Upper lobe of left lung (tissue), 4 donors: ENCODE measurements at regions not wholly inside any gene's neighbourhood (a gene's known extent, or its start where the extent isn't known, plus 50 kb on each side); places are given as distances from the start of the nearest gene placed in this dataset.

ENCODE experiments used
- EP300 ChIP-seq, 4 donors: sonication (generic); formaldehyde crosslinking; IDR thresholded peaks; one replicate each; pipeline ENCODE4 v1.5.1; 2017; ENCODE audit warnings: antibody characterized with exemption in 4 of 4, control low read depth in 2 of 4
- POLR2A ChIP-seq, 4 donors: fragments of 450-650 bp; IDR thresholded peaks; one replicate each; pipeline ENCODE4 v1.5.1; 2016 to 2017; ENCODE audit warnings: antibody characterized with exemption in 4 of 4, mild to moderate bottlenecking in 2 of 4
- POLR2AphosphoS5 ChIP-seq, 2 donors: sonication (generic); formaldehyde crosslinking; IDR thresholded peaks; one replicate each; pipeline ENCODE4 v1.5.1; 2017; ENCODE audit warnings: antibody characterized with exemption in 2 of 2
- TF ChIP-seq, protein P1 (sequence below), 6 experiments: fragments of 450-650 bp in 4 of 6; fragments of 200-600 bp in 2 of 6; sonication (generic) in 2 of 6; IDR thresholded peaks; one replicate each; pipeline ENCODE4 v1.5.1; 2016 to 2019; ENCODE audit warnings: antibody characterized with exemption in 6 of 6

GRCh38 chr9:95801797-95802196 lies 73.7 kb upstream of the ERCC6L2 start:
- TF ChIP-seq POLR2A (IDR thresholded peaks at IDR 0.05) (no peak), POLR2AphosphoS5 (IDR thresholded peaks at IDR 0.05) (no peak), EP300 (IDR thresholded peaks at IDR 0.05) (no peak)
- TF ChIP-seq, protein P1, sequence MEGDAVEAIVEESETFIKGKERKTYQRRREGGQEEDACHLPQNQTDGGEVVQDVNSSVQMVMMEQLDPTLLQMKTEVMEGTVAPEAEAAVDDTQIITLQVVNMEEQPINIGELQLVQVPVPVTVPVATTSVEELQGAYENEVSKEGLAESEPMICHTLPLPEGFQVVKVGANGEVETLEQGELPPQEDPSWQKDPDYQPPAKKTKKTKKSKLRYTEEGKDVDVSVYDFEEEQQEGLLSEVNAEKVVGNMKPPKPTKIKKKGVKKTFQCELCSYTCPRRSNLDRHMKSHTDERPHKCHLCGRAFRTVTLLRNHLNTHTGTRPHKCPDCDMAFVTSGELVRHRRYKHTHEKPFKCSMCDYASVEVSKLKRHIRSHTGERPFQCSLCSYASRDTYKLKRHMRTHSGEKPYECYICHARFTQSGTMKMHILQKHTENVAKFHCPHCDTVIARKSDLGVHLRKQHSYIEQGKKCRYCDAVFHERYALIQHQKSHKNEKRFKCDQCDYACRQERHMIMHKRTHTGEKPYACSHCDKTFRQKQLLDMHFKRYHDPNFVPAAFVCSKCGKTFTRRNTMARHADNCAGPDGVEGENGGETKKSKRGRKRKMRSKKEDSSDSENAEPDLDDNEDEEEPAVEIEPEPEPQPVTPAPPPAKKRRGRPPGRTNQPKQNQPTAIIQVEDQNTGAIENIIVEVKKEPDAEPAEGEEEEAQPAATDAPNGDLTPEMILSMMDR (IDR thresholded peaks at IDR 0.05) = no peak
